Muscle layer of duodenum (tissue), 2 donors: ENCODE measurements at regions not wholly inside any gene's neighbourhood (a gene's known extent, or its start where the extent isn't known, plus 50 kb on each side); places are given as distances from the start of the nearest gene placed in this dataset.
"Not testable (repeated sequence)": the region's sequence is repeated elsewhere in the genome, so short reads cannot be mapped to it uniquely, and the experiment has no call there.

Experiments used
- H3K27ac ChIP-seq: one replicate; pipeline ENCODE4 v1.7.0; 2013; ENCODE audit warnings: mild to moderate bottlenecking, low read length
- H3K27me3 ChIP-seq: one replicate; pipeline ENCODE4 v1.7.0; 2013; ENCODE audit warnings: low read depth, mild to moderate bottlenecking, control low read depth, low read length
- H3K36me3 ChIP-seq, 2 donors: one replicate each; pipeline ENCODE4 v1.7.0; 2013; ENCODE audit warnings: low read length in 2 of 2, control low read depth in 1 of 2, mild to moderate bottlenecking in 1 of 2; ENCODE audit not compliant: insufficient read depth in 2 of 2, control insufficient read depth in 1 of 2
- H3K4me1 ChIP-seq, 2 donors: one replicate each; pipeline ENCODE4 v1.7.0; 2013; ENCODE audit warnings: low read length in 2 of 2, mild to moderate bottlenecking in 2 of 2, control low read depth in 1 of 2, moderate library complexity in 1 of 2; ENCODE audit not compliant: insufficient read depth in 2 of 2, control insufficient read depth in 1 of 2
- H3K4me3 ChIP-seq, 2 donors: one replicate each; pipeline ENCODE4 v1.7.0; 2013; ENCODE audit warnings: low read length in 2 of 2, low read depth in 1 of 2, mild to moderate bottlenecking in 1 of 2
- H3K9me3 ChIP-seq, 2 donors: one replicate each; pipeline ENCODE4 v1.7.0; 2013; ENCODE audit warnings: low read length in 2 of 2, control low read depth in 1 of 2, mild to moderate bottlenecking in 1 of 2; ENCODE audit not compliant: control insufficient read depth in 1 of 2
- donor health status: healthy.

- Histone ChIP-seq H3K4me3 (no peak overlapping the region), H3K27ac (no peak overlapping the region), H3K9me3 (no peaks in the 10 kb centered on the region), H3K27me3 (no peaks in the 10 kb centered on the region), H3K36me3 (no peaks in the 10 kb centered on the region), H3K4me1 (no peaks in the 10 kb centered on the region)
Observed at GRCh38 chr10:27388761-27389399, 115.2 kb upstream of the RAB18 start.

DNA sequence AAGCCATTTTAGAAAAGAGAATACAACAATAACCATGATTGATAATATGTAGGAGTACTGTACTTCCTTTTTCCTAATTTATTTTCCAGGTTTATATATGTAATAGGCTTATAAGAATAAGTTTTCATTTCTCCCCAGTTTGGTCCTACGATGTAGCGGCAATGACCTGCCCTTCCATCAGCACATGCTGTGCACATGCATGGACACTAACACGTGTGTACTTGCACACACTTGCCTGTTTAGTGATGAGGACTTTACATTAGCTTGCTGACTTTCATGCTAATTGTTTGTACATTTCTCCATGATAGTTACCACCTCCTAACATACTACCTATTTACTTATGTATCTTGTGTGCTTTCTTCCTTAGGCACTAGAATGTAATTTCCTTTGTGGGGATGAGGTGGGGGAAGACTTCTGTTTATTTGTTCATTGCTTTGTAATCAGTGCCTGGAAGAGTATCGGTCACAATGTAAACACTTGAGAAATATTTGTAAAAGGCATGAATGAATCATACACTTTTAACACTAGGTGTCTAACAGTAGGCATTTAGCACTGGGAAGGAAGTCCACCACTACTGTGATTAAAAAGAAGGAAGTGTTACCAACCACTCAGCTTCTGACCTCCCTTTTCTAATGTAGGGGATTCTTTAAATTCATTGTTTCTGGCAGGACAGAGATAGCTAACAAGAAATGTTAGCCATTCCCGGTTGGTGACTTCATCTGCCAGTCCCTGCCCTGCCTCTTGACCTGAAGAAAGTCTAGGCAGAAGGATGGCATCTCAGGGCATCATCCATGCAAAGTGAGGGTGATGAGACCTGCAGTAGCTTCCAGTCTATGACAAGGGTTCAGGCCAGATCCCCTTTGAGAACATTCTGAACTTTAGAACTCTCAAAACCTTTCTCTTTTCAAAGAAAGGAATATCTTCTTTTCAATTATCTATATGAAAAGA is 120.2 kb upstream of the RAB18 start:
- no peak overlapping the region for H3K4me3 ChIP-seq
- H3K27ac ChIP-seq, result no peak overlapping the region
- no peaks in the 10 kb centered on the region for H3K4me1 ChIP-seq
- H3K36me3 ChIP-seq, result no peaks in the 10 kb centered on the region
- H3K9me3 ChIP-seq, result no peaks in the 10 kb centered on the region
- H3K27me3 ChIP-seq, result no peaks in the 10 kb centered on the region

DNA sequence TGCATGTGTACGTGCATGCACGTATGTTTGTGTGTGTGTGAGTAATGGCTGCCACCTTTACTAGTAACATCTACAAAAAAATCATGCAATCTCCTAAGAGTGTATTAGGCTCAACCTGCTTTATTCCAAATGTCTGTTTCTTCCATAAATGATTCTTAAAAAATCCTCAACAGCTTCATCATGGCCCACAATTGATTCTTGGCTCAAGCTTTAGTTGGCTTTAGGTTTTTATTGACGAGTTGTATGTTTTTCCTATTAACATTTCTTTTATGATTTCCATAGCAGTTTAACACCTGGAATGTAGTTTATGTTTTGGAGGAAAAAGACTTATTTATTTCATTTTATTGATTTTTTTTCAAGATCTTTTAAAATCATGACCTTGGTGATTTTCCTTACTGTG is 121.9 kb upstream of the RAB18 start:
- Histone ChIP-seq H3K27ac (no peak overlapping the region), H3K36me3 (no peaks in the 10 kb centered on the region), H3K9me3 (no peaks in the 10 kb centered on the region), H3K4me1 (no peaks in the 10 kb centered on the region), H3K4me3 (no peak overlapping the region), H3K27me3 (no peaks in the 10 kb centered on the region)

DNA sequence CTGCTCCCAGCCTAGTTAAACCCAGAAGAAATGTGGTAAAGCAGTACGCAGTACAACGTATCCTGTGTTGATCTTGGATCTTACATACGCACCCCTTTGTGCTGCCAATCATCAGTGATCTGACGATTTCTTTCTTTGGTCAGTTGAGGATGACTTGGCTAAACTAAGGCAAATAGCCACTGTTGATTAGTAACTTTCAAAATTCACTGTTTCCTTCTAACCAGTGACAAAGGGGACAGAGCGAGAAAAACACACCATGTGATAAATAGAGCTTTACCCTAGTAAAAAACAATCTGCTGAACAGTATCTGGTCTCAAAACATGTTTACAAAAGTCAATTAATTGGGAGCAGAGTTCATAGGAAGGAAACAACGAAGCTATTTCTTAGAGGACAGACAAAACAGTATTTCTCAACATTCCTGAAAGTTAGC is 123.2 kb upstream of the RAB18 start:
- no peak overlapping the region for H3K27ac ChIP-seq
- no peaks in the 10 kb centered on the region for H3K9me3 ChIP-seq
- H3K4me3 ChIP-seq, result no peak overlapping the region
- H3K4me1 ChIP-seq, result no peaks in the 10 kb centered on the region
- no peaks in the 10 kb centered on the region for H3K27me3 ChIP-seq
- no peaks in the 10 kb centered on the region for H3K36me3 ChIP-seq

DNA sequence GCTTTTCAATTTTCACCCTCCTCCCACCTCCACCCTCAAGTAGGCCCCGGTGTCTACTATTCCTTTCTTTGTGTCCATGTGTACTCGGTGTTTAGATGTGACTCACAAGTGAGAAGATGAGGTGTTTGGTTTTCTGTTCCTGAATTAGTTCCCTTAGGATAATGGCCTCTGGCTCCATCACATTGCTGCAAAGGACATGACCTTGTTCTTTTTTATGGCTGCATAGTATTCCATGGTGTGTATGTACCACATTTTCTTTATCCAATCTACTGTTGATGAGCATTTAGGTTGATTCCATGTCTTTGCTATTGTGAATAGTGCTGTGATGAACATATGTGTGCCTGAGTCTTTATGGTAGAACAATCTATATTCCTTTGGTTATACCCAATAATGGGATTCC is 125.1 kb upstream of the RAB18 start:
- H3K4me1 ChIP-seq, H3K27me3 ChIP-seq, H3K36me3 ChIP-seq, H3K4me3 ChIP-seq, H3K27ac ChIP-seq, H3K9me3 ChIP-seq: not testable (repeated sequence)

DNA sequence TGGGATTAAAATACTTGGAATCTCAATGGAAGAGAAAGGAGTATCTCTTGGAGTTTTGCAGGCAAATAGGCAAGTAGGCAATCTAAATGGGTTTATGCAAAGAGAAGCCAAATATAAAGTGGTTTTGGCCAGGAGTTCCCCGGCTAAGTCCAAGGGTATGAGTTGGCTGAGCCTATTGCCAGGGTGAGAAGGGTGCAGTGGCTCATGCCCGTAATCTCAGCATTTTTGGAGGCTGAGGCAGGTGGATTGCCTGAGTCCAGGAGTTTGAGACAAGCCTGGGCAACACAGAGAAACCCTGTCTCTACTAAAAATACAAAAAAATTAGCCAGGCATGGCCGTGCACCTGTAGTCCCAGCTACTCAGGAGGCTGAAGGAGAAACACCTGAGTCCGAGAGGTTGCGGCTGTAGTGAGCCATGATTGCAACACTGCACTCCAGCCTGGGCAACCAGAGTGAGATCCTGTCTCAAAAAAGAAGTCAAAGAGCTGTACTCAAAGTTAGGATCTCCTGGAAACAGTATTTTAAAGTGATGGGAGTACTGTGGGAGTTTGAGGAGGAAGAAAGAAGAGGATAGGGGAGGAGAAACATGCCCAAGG is 130.4 kb upstream of the RAB18 start:
- Histone ChIP-seq H3K9me3 (no peaks in the 10 kb centered on the region), H3K36me3 (no peaks in the 10 kb centered on the region), H3K4me1 (no peaks in the 10 kb centered on the region), H3K27ac (no peak overlapping the region), H3K4me3 (no peak overlapping the region), H3K27me3 (no peaks in the 10 kb centered on the region)

DNA sequence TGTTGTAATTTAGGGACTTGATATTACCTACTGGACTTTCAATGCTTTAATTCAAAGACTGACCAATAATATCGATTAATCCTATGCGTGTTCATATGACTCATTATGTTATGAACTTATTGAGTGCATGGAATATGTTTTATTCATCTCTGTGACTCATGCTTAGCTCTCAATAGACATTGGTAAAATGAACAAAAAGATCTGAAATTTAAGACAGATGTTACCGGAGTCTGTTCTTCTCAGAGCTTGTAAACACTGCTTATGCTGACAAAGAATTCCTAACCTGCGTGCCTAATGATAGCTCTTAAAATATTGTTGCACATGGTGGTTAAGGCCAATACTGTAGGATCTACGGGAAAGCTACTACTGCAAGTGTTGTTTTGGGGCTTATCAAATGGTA is 131.5 kb upstream of the ACBD5 start:
- Histone ChIP-seq H3K4me1 (no peaks in the 10 kb centered on the region), H3K27me3 (no peaks in the 10 kb centered on the region), H3K36me3 (no peaks in the 10 kb centered on the region), H3K9me3 (no peaks in the 10 kb centered on the region), H3K27ac (no peak overlapping the region), H3K4me3 (no peak overlapping the region)

GRCh38 chr10:27371375-27371774 is 130.8 kb upstream of the ACBD5 start:
- H3K4me1 ChIP-seq, H3K4me3 ChIP-seq, H3K36me3 ChIP-seq, H3K27ac ChIP-seq, H3K9me3 ChIP-seq, H3K27me3 ChIP-seq: not testable (repeated sequence)

- Histone ChIP-seq H3K4me3 (no peak overlapping the region), H3K36me3 (no peaks in the 10 kb centered on the region), H3K4me1 (no peaks in the 10 kb centered on the region), H3K9me3 (no peaks in the 10 kb centered on the region), H3K27ac (no peak overlapping the region), H3K27me3 (no peaks in the 10 kb centered on the region)
Observed at GRCh38 chr10:27369880-27370279, 129.3 kb upstream of the ACBD5 start.

DNA sequence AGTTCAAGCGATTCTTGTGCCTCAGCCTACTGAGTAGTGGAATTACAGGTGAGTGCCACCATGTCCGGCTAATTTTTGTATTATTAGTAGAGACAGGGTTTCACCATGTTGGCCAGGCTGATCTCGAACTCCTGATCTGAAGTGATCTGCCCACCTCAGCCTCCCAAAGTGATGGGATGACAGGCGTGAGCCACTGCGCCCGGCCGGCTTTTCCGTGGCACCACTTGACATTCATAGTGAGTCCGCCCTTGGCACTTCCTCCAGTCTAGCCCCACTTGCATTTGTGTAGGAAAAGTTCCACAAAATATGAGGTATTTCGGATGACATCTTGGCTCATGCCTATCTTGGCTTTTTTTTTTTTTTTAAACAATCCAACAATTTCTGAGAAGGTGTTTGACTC is 128.1 kb upstream of the ACBD5 start:
- no peaks in the 10 kb centered on the region for H3K27me3 ChIP-seq
- no peak overlapping the region for H3K4me3 ChIP-seq
- H3K36me3 ChIP-seq, result no peaks in the 10 kb centered on the region
- H3K27ac ChIP-seq, result no peak overlapping the region
- H3K4me1 ChIP-seq, result no peaks in the 10 kb centered on the region
- H3K9me3 ChIP-seq, result no peaks in the 10 kb centered on the region

DNA sequence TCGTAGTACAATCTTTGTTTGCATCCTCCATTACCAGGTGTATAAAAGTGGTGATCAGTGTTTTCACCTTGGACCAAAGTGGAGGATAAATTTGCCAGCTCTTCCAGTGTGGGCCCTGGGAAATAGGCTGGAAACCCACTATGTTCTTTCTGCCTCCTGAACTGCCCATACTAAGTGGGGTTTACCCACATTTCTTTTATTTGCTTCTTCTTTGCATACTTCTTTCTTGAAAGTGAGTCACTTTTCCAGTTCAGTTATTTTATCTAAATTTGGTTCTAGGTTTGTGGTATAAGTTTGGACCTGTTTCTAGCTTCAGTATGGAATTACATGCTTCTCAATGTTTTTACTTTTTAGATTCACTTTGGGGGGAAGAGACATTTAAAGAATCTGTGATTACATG is 126.2 kb upstream of the ACBD5 start:
- Histone ChIP-seq H3K36me3 (no peaks in the 10 kb centered on the region), H3K4me3 (no peak overlapping the region), H3K9me3 (no peaks in the 10 kb centered on the region), H3K27ac (no peak overlapping the region), H3K27me3 (no peaks in the 10 kb centered on the region), H3K4me1 (no peaks in the 10 kb centered on the region)
